SK-N-MC (cell line): ENCODE measurements at regions not wholly inside any gene's neighbourhood (a gene's known extent, or its start where the extent isn't known, plus 50 kb on each side); places are given as distances from the start of the nearest gene placed in this dataset.

ENCODE experiments used
- EZH2 ChIP-seq: fragments of 200-600 bp; sonication (generic); IDR thresholded peaks from one replicate; pipeline ENCODE4 v1.6.1; 2017; ENCODE audit warnings: antibody characterized with exemption
- POLR2AphosphoS5 ChIP-seq: IDR thresholded peaks from 2 replicates; pipeline ENCODE4 v1.6.1; 2012; ENCODE audit warnings: mild to moderate bottlenecking, low read depth, low read length, borderline replicate concordance

DNA sequence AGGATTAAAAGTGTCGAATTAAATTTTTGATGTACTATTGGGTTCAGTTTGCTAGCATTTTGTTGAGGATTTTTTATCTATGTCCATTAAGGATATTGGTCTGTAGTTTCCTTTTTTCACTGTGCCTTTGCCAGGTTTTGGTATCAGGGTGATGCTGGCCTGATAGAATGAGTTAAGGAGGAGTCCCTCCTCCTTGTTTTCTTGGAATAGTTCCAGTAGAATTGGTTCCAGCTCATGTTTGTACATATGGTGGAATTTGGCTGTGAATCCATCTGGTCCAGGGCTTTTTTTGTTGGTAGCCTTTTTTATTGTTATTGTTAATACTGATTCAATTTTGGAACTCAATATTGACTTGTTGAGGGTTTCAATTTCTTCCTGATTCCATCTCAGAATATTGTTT is 141.8 kb downstream of the SIM1 start:
- no peak for TF ChIP-seq POLR2AphosphoS5
- TF ChIP-seq EZH2: no peak
